GM19463 (cell line): ENCODE measurements at regions not wholly inside any gene's neighbourhood (a gene's known extent, or its start where the extent isn't known, plus 50 kb on each side); places are given as distances from the start of the nearest gene placed in this dataset.
"Not testable (repeated sequence)": the region's sequence is repeated elsewhere in the genome, so short reads cannot be mapped to it uniquely, and the experiment has no call there.

Source experiments
- ATAC-seq: cut with Tn5 transposase; IDR thresholded peaks from one replicate; pipeline ENCODE4 v1.9.1; 2021; ENCODE audit warnings: mild to moderate bottlenecking, moderate library complexity; ENCODE audit not compliant: unreplicated experiment

- not testable (repeated sequence) for ATAC-seq
These were observed 342.4 kb upstream of the ARPP21 start for GRCh38 chr3:35296944-35297343.

GRCh38 chr3:35305406-35305805 is 333.9 kb upstream of the ARPP21 start:
- no peak for ATAC-seq

- ATAC-seq: no peak
These were observed 332.0 kb upstream of the ARPP21 start for GRCh38 chr3:35307296-35307695.

GRCh38 chr3:35316841-35317240 is 322.5 kb upstream of the ARPP21 start:
- not testable (repeated sequence) for ATAC-seq

- no peak for ATAC-seq
These were observed 318.5 kb upstream of the ARPP21 start for GRCh38 chr3:35320646-35321407.

GRCh38 chr3:35322070-35322469 is 317.3 kb upstream of the ARPP21 start:
- no peak for ATAC-seq

- no peak for ATAC-seq
These were observed 303.6 kb upstream of the ARPP21 start for GRCh38 chr3:35335703-35336102.

GRCh38 chr3:35336601-35337000 is 302.7 kb upstream of the ARPP21 start:
- no peak for ATAC-seq

GRCh38 chr3:35338186-35338585 is 301.1 kb upstream of the ARPP21 start:
- ATAC-seq: no peak

GRCh38 chr3:35380196-35380595 is 259.1 kb upstream of the ARPP21 start:
- no peak for ATAC-seq

- ATAC-seq: no peak
These were observed 256.1 kb upstream of the ARPP21 start for GRCh38 chr3:35383216-35383615.

- ATAC-seq: no peak
These were observed 255.4 kb upstream of the ARPP21 start for GRCh38 chr3:35383719-35384555.

- no peak for ATAC-seq
These were observed 254.1 kb upstream of the ARPP21 start for GRCh38 chr3:35385271-35385670.

- ATAC-seq: no peak
These were observed 249.4 kb upstream of the ARPP21 start for GRCh38 chr3:35389907-35390306.

- ATAC-seq: no peak
These were observed 247.1 kb upstream of the ARPP21 start for GRCh38 chr3:35392187-35392586.

- no peak for ATAC-seq
These were observed 245.2 kb upstream of the ARPP21 start for GRCh38 chr3:35393901-35394799.

- ATAC-seq: no peak
These were observed 244.4 kb upstream of the ARPP21 start for GRCh38 chr3:35394905-35395304.

- no peak for ATAC-seq
These were observed 237.7 kb upstream of the ARPP21 start for GRCh38 chr3:35401671-35402070.

GRCh38 chr3:35404571-35404970 is 234.8 kb upstream of the ARPP21 start:
- ATAC-seq: no peak

- ATAC-seq: no peak
These were observed 230.4 kb upstream of the ARPP21 start for GRCh38 chr3:35408882-35409281.

- no peak for ATAC-seq
These were observed 229.3 kb upstream of the ARPP21 start for GRCh38 chr3:35409991-35410390.
